NT2/D1 (cell line): ENCODE measurements at regions not wholly inside any gene's neighbourhood (a gene's known extent, or its start where the extent isn't known, plus 50 kb on each side); places are given as distances from the start of the nearest gene placed in this dataset.

Experiments used
- SUZ12 ChIP-seq: IDR thresholded peaks from 2 replicates; pipeline ENCODE4 v1.6.1; 2011; ENCODE audit not compliant: insufficient read length, insufficient read depth; ENCODE audit errors: extremely low read depth
- YY1 ChIP-seq: IDR thresholded peaks from 2 replicates; pipeline ENCODE4 v1.6.1; 2011; ENCODE audit not compliant: insufficient read length, insufficient read depth
- ZNF274 ChIP-seq: IDR thresholded peaks from 2 replicates; pipeline ENCODE4 v1.6.1; 2011; ENCODE audit warnings: mild to moderate bottlenecking, low read depth, low read length

DNA sequence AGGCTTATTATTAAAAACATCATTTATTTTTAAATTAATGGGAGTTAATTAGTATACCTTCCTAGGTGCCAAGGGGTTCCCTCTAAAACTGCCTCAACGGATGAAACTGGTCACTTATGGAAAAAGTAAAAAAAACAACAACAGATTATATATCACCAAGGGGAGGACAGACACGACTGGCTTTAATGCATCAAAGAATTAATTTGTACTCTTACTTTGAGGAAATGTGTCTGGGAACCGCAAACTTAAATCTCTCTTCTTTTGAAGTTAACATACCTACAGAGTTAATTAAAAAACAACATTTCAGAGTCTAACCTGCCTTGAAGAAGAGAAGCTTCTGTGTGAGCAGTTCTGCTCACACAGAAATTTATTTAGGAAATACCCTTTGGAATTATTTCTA is 354.6 kb downstream of the LRRC70 start:
- TF ChIP-seq ZNF274 (no peak), SUZ12 (no peak), YY1 (no peak)
